Activated CD4-positive, alpha-beta memory T cell treated with anti-CD3 and anti-CD28 coated beads, Interleukin-2, amount 10 ng/mL, durations not matched to agents 7 days and 5 days (primary cell): ENCODE measurements at regions not wholly inside any gene's neighbourhood (a gene's known extent, or its start where the extent isn't known, plus 50 kb on each side); places are given as distances from the start of the nearest gene placed in this dataset.

Experiments used
- CTCF ChIA-PET: fragments of 350-600 bp; sonication (Branson Sonifier 250); formaldehyde crosslinking; loops from one replicate; lab custom pipeline; 2021; ENCODE audit warnings: antibody characterized with exemption, inconsistent platforms; lab: Charles Lee
- POLR2A ChIA-PET: fragments of 350-600 bp; sonication (Branson Sonifier 250); formaldehyde crosslinking; loops from one replicate; lab custom pipeline; 2021; ENCODE audit warnings: antibody characterized with exemption; lab: Charles Lee
- DNase-seq: peaks from one replicate; pipeline ENCODE4 v3.0.0-alpha.2; 2020
- H3K27ac Mint-ChIP-seq: one replicate; pipeline ENCODE4 v1.8.0; 2021; ENCODE audit warnings: mild to moderate bottlenecking, mixed read lengths
- H3K27me3 Mint-ChIP-seq: one replicate; pipeline ENCODE4 v1.8.0; 2021; ENCODE audit warnings: mixed read lengths
- H3K36me3 Mint-ChIP-seq: one replicate; pipeline ENCODE4 v1.8.0; 2021; ENCODE audit warnings: low read depth, mixed read lengths
- H3K4me1 Mint-ChIP-seq: one replicate; pipeline ENCODE4 v1.8.0; 2021; ENCODE audit warnings: mixed read lengths
- H3K4me3 Mint-ChIP-seq: one replicate; pipeline ENCODE4 v1.8.0; 2021; ENCODE audit warnings: mild to moderate bottlenecking, mixed read lengths
- H3K9me3 Mint-ChIP-seq: one replicate; pipeline ENCODE4 v1.8.0; 2021; ENCODE audit warnings: mixed read lengths

- ChIA-PET CTCF (no interaction called here), POLR2A (interaction anchor here (0.6 kb wide), 1 partner anchor 32 kb away, joined by 3 read pairs; no protein-coding TSS in a partner anchor)
- no peak for DNase-seq
- no peaks in the 10 kb centered on the region for H3K36me3 Mint-ChIP-seq
- no peaks in the 10 kb centered on the region for H3K4me1 Mint-ChIP-seq
- no peaks in the 10 kb centered on the region for H3K27me3 Mint-ChIP-seq
- no peak overlapping the region for H3K27ac Mint-ChIP-seq
- peaks cover 3% of the 10 kb centered on the region for H3K9me3 Mint-ChIP-seq
- H3K4me3 Mint-ChIP-seq = no peak overlapping the region
Measured at GRCh38 chr3:94968519-94968918, 905.7 kb downstream of the NSUN3 start.

- no peaks in the 10 kb centered on the region for H3K4me1 Mint-ChIP-seq
Measured at GRCh38 chr3:94972066-94972465, 909.2 kb downstream of the NSUN3 start.

GRCh38 chr3:94978084-94978483 is 915.2 kb downstream of the NSUN3 start:
- Mint-ChIP-seq H3K4me1 (no peaks in the 10 kb centered on the region), H3K36me3 (no peaks in the 10 kb centered on the region), H3K4me3 (no peak overlapping the region), H3K9me3 (peaks cover 7% of the 10 kb centered on the region), H3K27ac (no peak overlapping the region), H3K27me3 (no peaks in the 10 kb centered on the region)
- POLR2A ChIA-PET = no interaction called here
- CTCF ChIA-PET = no interaction called here
- no peak for DNase-seq

More at GRCh38 chr3:94972066-94972465, 909.2 kb downstream of the NSUN3 start:
- H3K9me3 Mint-ChIP-seq = peaks cover 7% of the 10 kb centered on the region
- POLR2A ChIA-PET = no interaction called here
- no peak overlapping the region for H3K27ac Mint-ChIP-seq
- H3K4me3 Mint-ChIP-seq = no peak overlapping the region
- H3K36me3 Mint-ChIP-seq = no peaks in the 10 kb centered on the region
- DNase-seq = no peak
- CTCF ChIA-PET = no interaction called here
- no peaks in the 10 kb centered on the region for H3K27me3 Mint-ChIP-seq

- no peaks in the 10 kb centered on the region for H3K36me3 Mint-ChIP-seq
- no peak overlapping the region for H3K27ac Mint-ChIP-seq
- no peaks in the 10 kb centered on the region for H3K9me3 Mint-ChIP-seq
- DNase-seq = no peak
- no peaks in the 10 kb centered on the region for H3K27me3 Mint-ChIP-seq
- ChIA-PET CTCF (no interaction called here), POLR2A (no interaction called here)
- H3K4me1 Mint-ChIP-seq = no peaks in the 10 kb centered on the region
- no peak overlapping the region for H3K4me3 Mint-ChIP-seq
Measured at GRCh38 chr3:94985778-94986177, 922.9 kb downstream of the NSUN3 start.

GRCh38 chr3:94990952-94991705 is 928.3 kb downstream of the NSUN3 start:
- Mint-ChIP-seq H3K36me3 (no peaks in the 10 kb centered on the region), H3K4me1 (no peaks in the 10 kb centered on the region), H3K27ac (no peak overlapping the region), H3K9me3 (no peaks in the 10 kb centered on the region), H3K4me3 (no peak overlapping the region), H3K27me3 (no peaks in the 10 kb centered on the region)
- DNase-seq = no peak
- ChIA-PET POLR2A (no interaction called here), CTCF (no interaction called here)

- no peaks in the 10 kb centered on the region for H3K9me3 Mint-ChIP-seq
- H3K4me1 Mint-ChIP-seq = no peaks in the 10 kb centered on the region
- no peak overlapping the region for H3K27ac Mint-ChIP-seq
- CTCF ChIA-PET = no interaction called here
- no peaks in the 10 kb centered on the region for H3K27me3 Mint-ChIP-seq
- no peak for DNase-seq
- no peak overlapping the region for H3K4me3 Mint-ChIP-seq
- no peaks in the 10 kb centered on the region for H3K36me3 Mint-ChIP-seq
- POLR2A ChIA-PET = no interaction called here
Measured at GRCh38 chr3:94996743-94997142, 933.9 kb downstream of the NSUN3 start.

GRCh38 chr3:95002438-95003046 is 939.7 kb downstream of the NSUN3 start:
- DNase-seq = no peak
- H3K36me3 Mint-ChIP-seq = no peaks in the 10 kb centered on the region
- no peak overlapping the region for H3K4me3 Mint-ChIP-seq
- ChIA-PET CTCF (no interaction called here), POLR2A (no interaction called here)
- H3K27ac Mint-ChIP-seq = no peak overlapping the region
- no peaks in the 10 kb centered on the region for H3K9me3 Mint-ChIP-seq
- no peaks in the 10 kb centered on the region for H3K4me1 Mint-ChIP-seq
- no peaks in the 10 kb centered on the region for H3K27me3 Mint-ChIP-seq

- Mint-ChIP-seq H3K36me3 (no peaks in the 10 kb centered on the region), H3K4me3 (no peak overlapping the region), H3K27ac (no peak overlapping the region), H3K27me3 (no peaks in the 10 kb centered on the region), H3K9me3 (no peaks in the 10 kb centered on the region), H3K4me1 (no peaks in the 10 kb centered on the region)
- DNase-seq = no peak
- CTCF ChIA-PET = no interaction called here
- POLR2A ChIA-PET = no interaction called here
Measured at GRCh38 chr3:95028688-95029087, 965.8 kb downstream of the NSUN3 start.

- DNase-seq = no peak
- Mint-ChIP-seq H3K4me1 (no peaks in the 10 kb centered on the region), H3K27me3 (no peaks in the 10 kb centered on the region), H3K4me3 (no peak overlapping the region), H3K27ac (no peak overlapping the region), H3K36me3 (no peaks in the 10 kb centered on the region), H3K9me3 (peaks cover 2% of the 10 kb centered on the region)
- CTCF ChIA-PET = no interaction called here
- POLR2A ChIA-PET = no interaction called here
Measured at GRCh38 chr3:95029644-95030043, 966.8 kb downstream of the NSUN3 start.

- Mint-ChIP-seq H3K27me3 (no peaks in the 10 kb centered on the region), H3K4me1 (no peaks in the 10 kb centered on the region)
Measured at GRCh38 chr3:95036526-95037021, 973.7 kb downstream of the NSUN3 start.

GRCh38 chr3:95037097-95037496 is 974.2 kb downstream of the NSUN3 start:
- Mint-ChIP-seq H3K27me3 (no peaks in the 10 kb centered on the region), H3K4me1 (no peaks in the 10 kb centered on the region), H3K9me3 (peaks cover 2% of the 10 kb centered on the region), H3K4me3 (no peak overlapping the region), H3K27ac (no peak overlapping the region), H3K36me3 (no peaks in the 10 kb centered on the region)
- CTCF ChIA-PET = no interaction called here
- POLR2A ChIA-PET = no interaction called here
- no peak for DNase-seq

More at GRCh38 chr3:95036526-95037021, 973.7 kb downstream of the NSUN3 start:
- H3K4me3 Mint-ChIP-seq = no peak overlapping the region
- H3K9me3 Mint-ChIP-seq = peaks cover 2% of the 10 kb centered on the region
- ChIA-PET POLR2A (no interaction called here), CTCF (no interaction called here)
- no peak for DNase-seq
- H3K36me3 Mint-ChIP-seq = no peaks in the 10 kb centered on the region
- no peak overlapping the region for H3K27ac Mint-ChIP-seq

- Mint-ChIP-seq H3K4me3 (no peak overlapping the region), H3K27me3 (no peaks in the 10 kb centered on the region), H3K36me3 (no peaks in the 10 kb centered on the region), H3K27ac (no peak overlapping the region), H3K4me1 (no peaks in the 10 kb centered on the region), H3K9me3 (peaks cover 2% of the 10 kb centered on the region)
- ChIA-PET POLR2A (no interaction called here), CTCF (no interaction called here)
- no peak for DNase-seq
Measured at GRCh38 chr3:95037927-95038326, 975.1 kb downstream of the NSUN3 start.

- POLR2A ChIA-PET = no interaction called here
- no peak overlapping the region for H3K4me3 Mint-ChIP-seq
- CTCF ChIA-PET = no interaction called here
- H3K4me1 Mint-ChIP-seq = no peaks in the 10 kb centered on the region
- no peak overlapping the region for H3K27ac Mint-ChIP-seq
- H3K36me3 Mint-ChIP-seq = no peaks in the 10 kb centered on the region
- H3K9me3 Mint-ChIP-seq = no peaks in the 10 kb centered on the region
- H3K27me3 Mint-ChIP-seq = no peaks in the 10 kb centered on the region
- DNase-seq = no peak
Measured at GRCh38 chr3:95044101-95044500, 981.2 kb downstream of the NSUN3 start.

GRCh38 chr3:95048564-95048963 is 985.7 kb downstream of the NSUN3 start:
- Mint-ChIP-seq H3K27ac (no peak overlapping the region), H3K36me3 (no peaks in the 10 kb centered on the region), H3K9me3 (peaks cover 7% of the 10 kb centered on the region), H3K4me3 (no peak overlapping the region), H3K27me3 (no peaks in the 10 kb centered on the region), H3K4me1 (no peaks in the 10 kb centered on the region)
- ChIA-PET CTCF (no interaction called here), POLR2A (no interaction called here)
- no peak for DNase-seq
